Immature natural killer cell (primary cell): ENCODE measurements at regions not wholly inside any gene's neighbourhood (a gene's known extent, or its start where the extent isn't known, plus 50 kb on each side); places are given as distances from the start of the nearest gene placed in this dataset.
A peak's percentile ranks its signal among the peaks of the same experiment; 100 is the strongest.
"Not testable (repeated sequence)": the region's sequence is repeated elsewhere in the genome, so short reads cannot be mapped to it uniquely, and the experiment has no call there.

Source experiments
- DNase-seq, 3 donors: peaks; one replicate each; pipeline ENCODE4 v3.0.0; 2022; ENCODE audit warnings: mixed read lengths in 1 of 3
- H3K27ac Mint-ChIP-seq, 6 donors: one replicate each; pipeline ENCODE4 v1.8.0; 2020; ENCODE audit warnings: mixed read lengths in 6 of 6, mild to moderate bottlenecking in 5 of 6, inconsistent platforms in 4 of 6, moderate library complexity in 3 of 6
- H3K27me3 Mint-ChIP-seq, 3 donors: one replicate each; pipeline ENCODE4 v1.8.0; 2020 to 2021; ENCODE audit warnings: low read depth in 3 of 3, mild to moderate bottlenecking in 3 of 3, mixed read lengths in 3 of 3, moderate library complexity in 3 of 3, inconsistent platforms in 1 of 3
- H3K36me3 Mint-ChIP-seq, 3 donors: one replicate each; pipeline ENCODE4 v1.8.0; 2020; ENCODE audit warnings: mixed read lengths in 3 of 3, inconsistent platforms in 2 of 3, mild to moderate bottlenecking in 2 of 3
- H3K4me1 Mint-ChIP-seq, 2 donors: one replicate each; pipeline ENCODE4 v1.8.0; 2020; ENCODE audit warnings: inconsistent platforms in 2 of 2, mild to moderate bottlenecking in 2 of 2, mixed read lengths in 2 of 2, moderate library complexity in 1 of 2
- H3K4me3 Mint-ChIP-seq, 5 donors: one replicate each; pipeline ENCODE4 v1.8.0; 2020; ENCODE audit warnings: mild to moderate bottlenecking in 5 of 5, mixed read lengths in 5 of 5, inconsistent platforms in 3 of 5, moderate library complexity in 3 of 5
- H3K9me3 Mint-ChIP-seq, 6 donors: one replicate each; pipeline ENCODE4 v1.8.0; 2020; ENCODE audit warnings: mild to moderate bottlenecking in 6 of 6, mixed read lengths in 6 of 6, inconsistent platforms in 4 of 6, moderate library complexity in 3 of 6

DNA sequence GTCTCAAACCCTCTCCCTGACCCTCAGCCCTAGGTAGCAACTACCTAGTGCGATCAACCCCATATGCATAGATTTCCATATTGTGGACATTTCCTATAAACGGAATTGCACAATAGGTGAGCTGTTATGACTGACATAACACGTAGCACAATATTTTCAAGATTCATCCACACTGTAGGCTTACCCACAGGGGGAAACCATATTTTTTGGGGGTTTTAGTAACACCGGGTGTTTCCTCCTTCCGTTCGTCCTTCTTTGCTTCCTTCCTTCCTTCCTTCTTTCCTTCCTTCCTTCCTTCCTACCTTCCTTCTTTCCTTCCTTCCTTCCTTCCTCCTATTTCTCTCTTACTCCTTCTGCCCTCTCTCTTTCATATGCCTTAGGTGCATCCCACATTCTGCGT is 524.2 kb downstream of the CWH43 start:
- peaks cover 0 to 11% of the 10 kb centered on the region in 2 donors for H3K4me1 Mint-ChIP-seq
- H3K27me3 Mint-ChIP-seq, H3K4me3 Mint-ChIP-seq, H3K27ac Mint-ChIP-seq, DNase-seq: not testable (repeated sequence)
- H3K36me3 Mint-ChIP-seq, result peaks cover 0 to 31% (median 4%) of the 10 kb centered on the region in 3 donors
- peaks cover 23 to 52% (median 49%) of the 10 kb centered on the region in 6 donors for H3K9me3 Mint-ChIP-seq

GRCh38 chr4:49511353-49511752 is 525.3 kb downstream of the CWH43 start:
- H3K9me3 Mint-ChIP-seq, result peaks cover 25 to 63% (median 60%) of the 10 kb centered on the region in 6 donors
- H3K4me1 Mint-ChIP-seq, result peaks cover 0 to 11% of the 10 kb centered on the region in 2 donors
- peak in 1 of 3 donors; percentile 1 for DNase-seq
- not testable (repeated sequence) for H3K4me3 Mint-ChIP-seq, H3K27me3 Mint-ChIP-seq, H3K27ac Mint-ChIP-seq
- peaks cover 0 to 33% (median 4%) of the 10 kb centered on the region in 3 donors for H3K36me3 Mint-ChIP-seq

GRCh38 chr4:49511881-49512491 is 525.9 kb downstream of the CWH43 start:
- H3K27ac Mint-ChIP-seq, H3K27me3 Mint-ChIP-seq, H3K4me3 Mint-ChIP-seq: not testable (repeated sequence)
- H3K36me3 Mint-ChIP-seq, result peaks cover 0 to 35% (median 4%) of the 10 kb centered on the region in 3 donors
- peaks cover 0 to 11% of the 10 kb centered on the region in 2 donors for H3K4me1 Mint-ChIP-seq
- DNase-seq, result peak in 1 of 3 donors; percentile 0
- H3K9me3 Mint-ChIP-seq, result peaks cover 26 to 69% (median 66%) of the 10 kb centered on the region in 6 donors

DNA sequence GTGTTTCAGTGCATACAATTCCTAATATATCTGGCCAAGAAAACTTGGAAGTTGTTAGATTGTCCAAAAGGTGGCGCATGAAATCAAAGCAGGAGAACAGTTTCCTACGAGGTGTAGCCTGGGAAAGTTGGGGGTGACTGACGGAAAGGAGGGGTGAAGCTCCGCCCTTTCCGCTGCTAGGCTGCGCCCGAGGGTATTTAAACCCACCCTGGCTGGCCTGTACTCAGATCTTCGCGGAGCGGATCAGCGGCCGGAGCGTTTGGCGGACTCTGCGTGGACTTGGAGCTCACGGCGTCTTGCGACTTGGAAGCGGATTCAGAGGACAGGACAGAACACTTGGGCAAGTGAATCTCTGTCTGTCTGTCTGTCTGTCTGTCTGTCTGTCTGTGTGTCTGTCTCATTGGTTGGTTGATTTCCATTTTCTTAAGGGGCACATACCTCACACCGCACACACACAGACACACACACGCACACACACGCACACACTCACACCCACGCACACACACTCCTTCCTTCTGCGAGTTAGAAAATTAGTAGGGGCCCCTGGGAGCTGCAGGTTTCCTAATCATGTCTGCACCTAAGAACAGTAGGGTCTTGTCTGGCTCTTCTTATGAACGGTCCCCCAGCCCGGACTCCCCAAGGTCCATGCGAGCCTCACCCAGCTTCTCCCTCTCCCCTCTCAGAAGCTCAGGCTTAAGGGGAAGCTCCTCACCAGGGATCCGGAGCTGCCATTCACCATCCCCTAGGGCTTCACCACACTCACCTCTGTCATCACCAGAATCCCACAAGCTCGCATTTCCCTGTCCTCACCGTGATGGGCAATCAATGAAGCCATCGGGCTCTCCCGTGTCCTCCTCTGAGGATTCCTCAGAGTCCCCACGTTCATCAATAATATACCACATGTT is 526.8 kb downstream of the CWH43 start:
- H3K4me3 Mint-ChIP-seq, H3K27me3 Mint-ChIP-seq, H3K27ac Mint-ChIP-seq: not testable (repeated sequence)
- DNase-seq, result peak in 2 of 3 donors; percentile 3 to 5
- peaks cover 0 to 35% (median 4%) of the 10 kb centered on the region in 3 donors for H3K36me3 Mint-ChIP-seq
- H3K4me1 Mint-ChIP-seq, result peaks cover 0 to 11% of the 10 kb centered on the region in 2 donors
- H3K9me3 Mint-ChIP-seq, result peaks cover 29 to 71% (median 68%) of the 10 kb centered on the region in 6 donors

GRCh38 chr4:49513546-49514115 is 527.6 kb downstream of the CWH43 start:
- H3K27me3 Mint-ChIP-seq, DNase-seq, H3K27ac Mint-ChIP-seq, H3K4me3 Mint-ChIP-seq: not testable (repeated sequence)
- H3K4me1 Mint-ChIP-seq, result peaks cover 0 to 11% of the 10 kb centered on the region in 2 donors
- H3K9me3 Mint-ChIP-seq, result peaks cover 30 to 71% (median 69%) of the 10 kb centered on the region in 6 donors
- peaks cover 0 to 35% (median 4%) of the 10 kb centered on the region in 3 donors for H3K36me3 Mint-ChIP-seq

DNA sequence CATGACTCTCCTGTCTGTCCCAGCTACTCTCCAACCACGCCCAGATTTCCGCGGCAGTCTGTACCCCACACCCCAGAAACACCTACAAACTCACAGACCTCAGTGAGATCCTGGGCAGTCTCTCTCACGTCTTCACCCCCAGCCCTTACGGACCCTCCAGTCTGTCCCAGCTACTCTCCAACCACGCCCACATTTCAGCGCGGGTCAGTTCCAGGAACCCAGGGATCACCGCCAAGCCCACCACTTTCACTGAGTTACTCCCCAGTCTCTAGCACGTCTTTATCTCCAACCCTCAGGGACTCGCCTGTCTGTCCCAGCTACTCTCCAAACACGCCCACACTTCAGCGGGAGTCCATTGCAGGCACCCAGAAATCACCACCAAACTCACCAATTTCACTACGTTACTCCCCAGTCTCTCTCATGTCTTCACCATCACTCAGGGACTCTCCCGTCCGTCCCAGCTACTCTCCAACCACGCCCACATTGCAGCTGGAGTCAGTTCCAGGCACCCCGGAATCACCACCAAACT is 528.2 kb downstream of the CWH43 start:
- Mint-ChIP-seq H3K9me3 (peaks cover 30 to 71% (median 69%) of the 10 kb centered on the region in 6 donors), H3K36me3 (peaks cover 0 to 35% (median 4%) of the 10 kb centered on the region in 3 donors), H3K4me1 (peaks cover 0 to 11% of the 10 kb centered on the region in 2 donors)
- H3K27me3 Mint-ChIP-seq, H3K4me3 Mint-ChIP-seq, H3K27ac Mint-ChIP-seq: not testable (repeated sequence)
- peak in 1 of 3 donors; percentile 4 for DNase-seq

DNA sequence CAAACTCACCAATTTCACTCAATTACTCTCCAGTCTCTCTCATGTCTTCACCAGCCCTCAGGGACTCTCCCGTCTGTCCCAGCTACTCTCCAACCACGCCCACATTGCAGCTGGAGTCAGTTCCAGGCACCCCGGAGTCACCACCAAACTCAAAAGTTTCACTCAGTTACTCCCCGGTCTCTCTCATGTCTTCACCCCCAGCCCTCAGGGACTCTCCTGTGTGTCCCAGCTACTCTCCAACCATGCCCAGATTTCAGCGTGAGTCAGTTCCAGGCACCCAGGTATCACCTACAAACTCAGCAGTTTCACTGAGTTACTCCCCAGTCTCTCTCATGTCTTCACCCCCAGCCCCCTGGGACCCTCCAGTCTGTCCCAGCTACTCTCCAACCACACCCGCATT is 528.8 kb downstream of the CWH43 start:
- not testable (repeated sequence) for DNase-seq, H3K4me3 Mint-ChIP-seq, H3K27me3 Mint-ChIP-seq, H3K27ac Mint-ChIP-seq
- Mint-ChIP-seq H3K36me3 (peaks cover 0 to 35% (median 4%) of the 10 kb centered on the region in 3 donors), H3K4me1 (peaks cover 0 to 11% of the 10 kb centered on the region in 2 donors), H3K9me3 (peaks cover 30 to 71% (median 69%) of the 10 kb centered on the region in 6 donors)

- not testable (repeated sequence) for H3K27ac Mint-ChIP-seq, H3K4me3 Mint-ChIP-seq, DNase-seq, H3K27me3 Mint-ChIP-seq
- Mint-ChIP-seq H3K4me1 (peaks cover 0 to 11% of the 10 kb centered on the region in 2 donors), H3K36me3 (peaks cover 0 to 32% (median 4%) of the 10 kb centered on the region in 3 donors), H3K9me3 (peaks cover 30 to 67% (median 66%) of the 10 kb centered on the region in 6 donors)
Observed at GRCh38 chr4:49515241-49515640, 529.2 kb downstream of the CWH43 start.

DNA sequence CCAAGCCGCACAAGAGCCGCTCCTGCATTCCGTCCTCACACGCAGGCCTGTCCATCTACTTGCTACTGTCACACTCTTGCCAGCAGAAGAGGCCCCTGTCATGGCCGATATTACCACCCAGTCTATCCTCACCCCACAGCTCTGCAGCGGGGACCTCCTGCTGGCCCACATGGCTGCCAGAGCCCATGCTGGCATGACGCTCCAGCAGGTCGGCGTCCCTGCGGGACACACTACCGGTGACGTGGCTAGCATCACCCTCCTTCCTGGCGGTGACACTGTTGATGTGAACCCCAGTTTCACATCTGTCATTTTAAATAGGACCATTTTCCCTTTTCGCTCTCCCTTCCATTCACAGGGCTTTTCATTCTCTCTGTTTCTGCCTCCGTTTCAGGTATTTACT is 530.0 kb downstream of the CWH43 start:
- Mint-ChIP-seq H3K9me3 (peaks cover 25 to 59% (median 58%) of the 10 kb centered on the region in 6 donors), H3K4me1 (peaks cover 0 to 11% of the 10 kb centered on the region in 2 donors), H3K36me3 (peaks cover 0 to 29% (median 4%) of the 10 kb centered on the region in 3 donors)
- DNase-seq, H3K27me3 Mint-ChIP-seq, H3K4me3 Mint-ChIP-seq, H3K27ac Mint-ChIP-seq: not testable (repeated sequence)

GRCh38 chr4:49516796-49517195 is 530.7 kb downstream of the CWH43 start:
- H3K4me3 Mint-ChIP-seq, result no peak overlapping the region
- H3K27ac Mint-ChIP-seq, result no peak overlapping the region
- peaks cover 21 to 52% (median 51%) of the 10 kb centered on the region in 6 donors for H3K9me3 Mint-ChIP-seq
- H3K4me1 Mint-ChIP-seq, result peaks cover 0 to 11% of the 10 kb centered on the region in 2 donors
- H3K27me3 Mint-ChIP-seq, result peaks cover 1 to 4% (median 3%) of the 10 kb centered on the region in 3 donors
- peaks cover 0 to 29% (median 4%) of the 10 kb centered on the region in 3 donors for H3K36me3 Mint-ChIP-seq
- DNase-seq, result no peak

DNA sequence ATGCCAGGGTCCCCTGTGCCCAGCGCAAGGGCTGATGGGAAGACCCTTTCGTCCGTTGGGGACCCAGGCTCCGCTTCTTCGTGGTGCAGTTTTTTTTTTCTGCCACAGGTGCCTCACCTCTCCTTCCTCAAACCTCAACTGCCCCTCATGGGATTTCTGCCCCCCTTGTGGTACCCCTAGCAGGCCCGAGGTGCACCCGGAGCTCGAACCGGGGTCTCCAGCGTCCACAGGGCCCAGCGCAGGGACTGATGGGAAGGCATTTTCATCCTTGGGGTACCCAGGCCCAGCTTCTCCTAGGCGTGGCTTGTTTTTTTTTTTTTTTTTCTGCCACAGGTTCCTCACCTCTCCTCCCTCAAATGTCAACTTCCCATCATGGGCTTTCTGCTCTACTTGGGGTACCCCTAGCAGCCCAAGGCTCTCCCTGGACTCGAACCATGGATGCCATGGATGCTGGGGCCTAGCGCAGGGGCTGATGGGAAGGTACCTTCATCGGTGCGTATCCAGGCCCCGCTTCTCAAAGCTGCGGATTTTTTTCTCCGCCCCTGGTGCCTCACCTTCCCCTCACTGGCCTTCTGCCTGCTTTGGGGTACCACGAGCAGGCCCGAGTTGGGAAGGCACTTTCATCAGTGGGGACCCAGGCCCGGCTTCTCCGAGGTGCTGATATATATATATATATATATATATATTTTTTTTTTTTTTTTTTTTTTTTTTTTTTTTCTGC is 531.6 kb downstream of the CWH43 start:
- H3K27me3 Mint-ChIP-seq, H3K27ac Mint-ChIP-seq, DNase-seq, H3K4me3 Mint-ChIP-seq, H3K4me1 Mint-ChIP-seq: not testable (repeated sequence)
- H3K9me3 Mint-ChIP-seq, result peaks cover 17 to 45% (median 42%) of the 10 kb centered on the region in 6 donors
- H3K36me3 Mint-ChIP-seq, result peaks cover 0 to 22% (median 4%) of the 10 kb centered on the region in 3 donors

- not testable (repeated sequence) for DNase-seq, H3K4me3 Mint-ChIP-seq, H3K36me3 Mint-ChIP-seq, H3K4me1 Mint-ChIP-seq, H3K27ac Mint-ChIP-seq, H3K27me3 Mint-ChIP-seq
- peaks cover 10 to 28% (median 26%) of the 10 kb centered on the region in 6 donors for H3K9me3 Mint-ChIP-seq
Observed at GRCh38 chr4:49519150-49520035, 533.3 kb downstream of the CWH43 start.
